C4-2B (cell line): ENCODE measurements at regions not wholly inside any gene's neighbourhood (a gene's known extent, or its start where the extent isn't known, plus 50 kb on each side); places are given as distances from the start of the nearest gene placed in this dataset.

Experiments used
- CTCF ChIP-seq: fragments of 450-650 bp; conservative IDR thresholded peaks from 2 replicates; pipeline ENCODE4 v1.5.1; 2017; ENCODE audit warnings: mild to moderate bottlenecking
- ZFX ChIP-seq: fragments of 450-650 bp; IDR thresholded peaks from 2 replicates; pipeline ENCODE4 v1.6.1; 2017

GRCh38 chr10:4676566-4676965 is 149.4 kb upstream of the AKR1E2 start:
- TF ChIP-seq CTCF = no peak
- TF ChIP-seq ZFX = no peak
